GM18502 (cell line): ENCODE measurements at regions not wholly inside any gene's neighbourhood (a gene's known extent, or its start where the extent isn't known, plus 50 kb on each side); places are given as distances from the start of the nearest gene placed in this dataset.

Source experiments
- ATAC-seq: cut with Tn5 transposase; IDR thresholded peaks from one replicate; pipeline ENCODE4 v1.9.1; 2021; ENCODE audit warnings: mild to moderate bottlenecking; ENCODE audit not compliant: unreplicated experiment, poor library complexity

GRCh38 chr6:139690007-139690406 lies 315.6 kb upstream of the CITED2 start:
- ATAC-seq, result no peak

- ATAC-seq, result no peak
These were observed 312.6 kb upstream of the CITED2 start for GRCh38 chr6:139687055-139687454.

- no peak for ATAC-seq
These were observed 311.9 kb upstream of the CITED2 start for GRCh38 chr6:139686308-139686707.

GRCh38 chr6:139685009-139685408 lies 310.6 kb upstream of the CITED2 start:
- no peak for ATAC-seq

- no peak for ATAC-seq
These were observed 306.4 kb upstream of the CITED2 start for GRCh38 chr6:139680819-139681218.

GRCh38 chr6:139679516-139680179 lies 305.2 kb upstream of the CITED2 start:
- ATAC-seq, result no peak

- no peak for ATAC-seq
These were observed 302.3 kb upstream of the CITED2 start for GRCh38 chr6:139676718-139677117.

GRCh38 chr6:139666284-139666683 lies 291.8 kb upstream of the CITED2 start:
- ATAC-seq, result no peak

GRCh38 chr6:139663996-139664395 lies 289.5 kb upstream of the CITED2 start:
- no peak for ATAC-seq

- ATAC-seq, result no peak
These were observed 285.3 kb upstream of the CITED2 start for GRCh38 chr6:139659711-139660110.

GRCh38 chr6:139659196-139659595 lies 284.7 kb upstream of the CITED2 start:
- ATAC-seq, result no peak

- no peak for ATAC-seq
These were observed 282.7 kb upstream of the CITED2 start for GRCh38 chr6:139657119-139657518.

GRCh38 chr6:139655783-139656705 lies 281.6 kb upstream of the CITED2 start:
- ATAC-seq, result no peak

- ATAC-seq, result no peak
These were observed 280.7 kb upstream of the CITED2 start for GRCh38 chr6:139654888-139655782.

GRCh38 chr6:139654309-139654708 lies 279.9 kb upstream of the CITED2 start:
- no peak for ATAC-seq

GRCh38 chr6:139653111-139653510 lies 278.7 kb upstream of the CITED2 start:
- no peak for ATAC-seq

- ATAC-seq, result no peak
These were observed 276.5 kb upstream of the CITED2 start for GRCh38 chr6:139650941-139651340.

- ATAC-seq, result no peak
These were observed 275.3 kb upstream of the CITED2 start for GRCh38 chr6:139649732-139650131.

- no peak for ATAC-seq
These were observed 274.7 kb upstream of the CITED2 start for GRCh38 chr6:139649128-139649527.

GRCh38 chr6:139648430-139649000 lies 274.1 kb upstream of the CITED2 start:
- no peak for ATAC-seq
